ENCODE measurements at regions not wholly inside any gene's neighbourhood (a gene's known extent, or its start where the extent isn't known, plus 50 kb on each side); places are given as distances from the start of the nearest gene placed in this dataset.

DNA sequence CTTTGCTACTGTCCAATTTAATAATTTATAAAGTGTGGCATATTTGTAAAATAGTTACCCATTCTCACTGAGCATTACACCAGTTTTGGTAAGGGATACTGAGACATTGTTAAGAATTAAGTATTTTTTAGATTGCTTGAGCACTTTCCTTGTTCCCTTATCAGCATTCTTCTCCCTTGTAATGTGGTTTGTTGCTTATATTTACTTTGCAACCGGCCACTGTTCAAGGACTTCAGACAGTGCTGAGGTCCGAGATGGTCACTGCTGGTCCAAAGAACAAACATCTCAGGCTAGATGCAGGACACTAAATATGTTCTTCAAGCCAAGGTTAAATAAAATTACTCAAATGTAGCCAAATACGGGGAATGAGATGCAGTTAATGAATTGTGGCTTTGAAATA lies 161.4 kb downstream of the TM9SF2 start:
- no peak for DNase-seq (ENCODE audit: low read depth)

DNA sequence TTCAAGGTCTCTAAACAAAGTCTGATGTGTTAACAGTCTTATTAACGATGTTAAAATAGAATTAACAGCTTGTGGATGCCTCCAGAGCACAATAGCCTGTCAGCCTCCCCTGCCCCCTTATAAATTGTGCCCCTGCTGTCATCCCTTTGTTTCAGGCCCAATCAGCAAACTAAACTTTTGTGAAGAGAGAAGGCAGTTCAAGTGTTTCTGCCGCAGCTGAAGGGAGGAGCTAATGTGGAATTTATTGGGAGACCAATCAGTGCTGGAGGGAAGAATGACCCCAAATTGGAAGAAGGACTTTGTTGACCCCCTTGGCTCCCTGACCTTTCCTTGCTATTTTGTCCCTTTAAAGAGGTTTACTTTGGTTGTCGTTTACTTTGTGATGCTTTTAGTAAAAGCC lies 160.5 kb downstream of the TM9SF2 start:
- no peak for DNase-seq (ENCODE audit: low read depth)

DNA sequence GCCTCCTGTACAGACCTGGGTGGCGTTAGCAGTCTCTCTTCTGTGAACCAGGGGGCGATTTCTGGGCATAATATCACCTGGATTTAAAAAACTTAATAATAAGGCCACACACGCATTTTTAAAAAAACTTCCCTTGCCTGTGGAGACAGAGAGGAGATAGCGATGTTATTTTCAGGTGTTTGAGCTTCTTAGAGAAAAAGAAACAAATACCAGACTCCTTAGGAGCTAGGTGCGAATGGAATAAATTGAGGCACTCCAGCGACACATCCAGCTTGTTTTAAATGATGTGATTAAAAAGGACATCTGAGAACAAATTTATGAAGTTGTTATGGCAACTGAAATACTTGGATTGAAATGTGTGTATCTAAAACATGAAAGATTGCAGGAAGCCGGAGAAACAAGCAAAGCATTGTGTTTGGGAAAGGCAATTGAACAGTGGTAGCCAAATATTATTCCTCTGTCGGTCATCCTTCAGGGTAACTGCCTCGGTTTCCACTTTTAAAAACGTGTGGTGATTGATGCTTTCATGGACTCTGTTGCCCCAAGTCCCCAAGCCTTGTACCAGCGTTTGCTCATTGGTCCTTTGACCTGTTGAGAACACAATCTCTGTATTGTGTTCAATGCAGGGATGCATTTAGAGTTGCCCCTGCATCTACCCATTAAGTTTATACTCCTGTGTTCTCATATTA lies 158.7 kb downstream of the TM9SF2 start:
- no peak for DNase-seq (ENCODE audit: low read depth)

DNA sequence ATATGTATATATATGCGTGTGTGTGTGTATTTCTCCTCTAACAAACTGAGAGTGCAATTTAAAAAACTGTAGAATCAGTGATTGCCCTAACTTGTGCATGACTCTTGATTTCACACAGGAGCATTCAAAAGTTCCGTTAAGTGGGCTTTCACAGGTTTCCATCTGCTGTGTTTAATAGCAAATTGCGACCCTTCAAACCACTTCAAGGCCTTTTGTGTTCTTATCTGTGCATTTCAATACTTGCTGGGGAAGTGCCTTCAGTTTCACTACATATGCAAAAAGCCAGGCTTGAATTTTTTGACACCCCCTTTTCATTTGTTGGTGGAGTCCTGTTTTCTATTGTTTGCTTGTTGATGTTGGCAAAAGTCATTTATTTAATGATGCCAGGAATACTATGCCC lies 158.0 kb downstream of the TM9SF2 start:
- no peak for DNase-seq (ENCODE audit: low read depth)

DNA sequence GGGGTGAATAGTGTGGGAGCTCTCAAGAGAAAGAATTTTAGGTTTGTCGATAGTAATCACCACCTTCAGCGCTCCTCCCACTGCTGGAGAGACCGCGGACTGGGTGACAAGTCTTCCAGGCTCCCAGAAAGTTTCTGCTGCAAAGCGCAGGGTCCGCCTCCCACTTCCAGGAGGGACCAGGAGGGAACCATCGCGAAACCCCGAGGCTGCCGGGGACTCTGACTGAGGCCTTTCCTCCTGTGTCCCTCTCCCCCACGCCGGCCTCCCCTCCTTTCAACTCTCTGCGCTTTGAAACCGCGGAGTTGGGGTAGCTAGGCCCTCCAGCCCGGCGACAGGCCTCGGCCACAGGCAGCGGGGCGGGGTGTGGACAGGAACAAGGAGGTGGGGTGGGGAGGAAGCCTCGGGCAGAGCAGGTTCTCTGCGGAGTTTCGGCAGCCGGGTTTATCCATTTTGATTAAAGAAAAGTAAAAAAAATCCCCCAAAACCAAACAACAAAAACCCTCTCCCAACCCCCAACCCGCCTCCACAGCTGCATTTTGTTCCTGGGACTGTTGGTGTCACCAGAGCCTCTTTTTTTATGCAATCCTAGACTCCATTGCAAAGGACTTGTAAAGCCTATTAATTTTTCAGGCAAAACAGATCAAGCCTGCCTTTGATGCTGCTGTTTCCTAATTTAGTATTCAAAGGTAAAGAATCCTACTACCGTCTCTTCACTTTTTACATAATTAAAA lies 157.2 kb downstream of the TM9SF2 start:
- DNase-seq (ENCODE audit: low read depth), result peak; percentile 31

DNA sequence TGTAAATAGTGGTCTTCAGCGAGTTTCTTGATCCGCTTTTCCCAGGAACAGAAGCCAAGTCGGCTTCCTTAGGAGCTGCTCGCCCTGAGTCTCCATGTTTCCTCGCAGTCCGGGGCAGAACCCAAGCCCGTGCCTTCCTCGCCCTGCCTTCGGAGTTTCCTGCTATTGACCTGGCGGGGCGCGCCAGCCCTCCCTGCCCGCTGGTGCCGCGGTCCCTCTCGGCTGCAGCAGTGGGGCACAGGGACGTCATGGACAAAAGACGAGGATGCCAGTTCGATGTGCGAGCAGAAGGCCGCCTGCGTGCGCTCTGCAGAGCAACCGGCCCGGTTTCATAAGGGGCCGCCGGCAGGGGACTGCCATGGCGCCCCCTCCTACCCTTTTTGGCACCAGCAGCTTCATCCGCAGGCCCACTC lies 156.6 kb downstream of the TM9SF2 start:
- no peak for DNase-seq (ENCODE audit: low read depth)

DNA sequence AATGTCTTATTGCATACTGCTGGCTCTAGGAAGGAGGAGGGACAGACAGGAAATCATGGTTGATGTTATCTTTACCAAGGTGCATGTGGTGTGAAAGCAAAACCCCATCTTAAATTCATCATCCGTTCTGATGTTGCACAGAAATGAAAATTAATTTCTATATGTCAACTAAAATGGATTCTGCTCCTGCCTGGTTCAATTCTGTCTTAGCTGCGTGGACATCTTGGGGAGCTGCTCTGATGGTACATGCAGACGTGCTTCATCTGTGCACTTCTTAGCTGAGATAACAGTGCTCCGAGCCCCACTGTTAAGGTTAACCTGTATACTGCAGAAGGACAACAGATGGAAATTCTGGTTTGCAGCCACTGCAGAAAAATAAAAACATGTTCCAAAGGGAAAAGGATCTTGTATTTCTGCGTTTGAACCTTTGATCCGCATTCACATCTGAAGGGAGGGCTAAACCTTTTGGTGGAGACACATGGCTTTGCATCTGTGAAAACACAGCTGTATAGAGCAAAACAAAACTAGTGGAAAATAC lies 155.6 kb downstream of the TM9SF2 start:
- DNase-seq (ENCODE audit: low read depth), result no peak

DNA sequence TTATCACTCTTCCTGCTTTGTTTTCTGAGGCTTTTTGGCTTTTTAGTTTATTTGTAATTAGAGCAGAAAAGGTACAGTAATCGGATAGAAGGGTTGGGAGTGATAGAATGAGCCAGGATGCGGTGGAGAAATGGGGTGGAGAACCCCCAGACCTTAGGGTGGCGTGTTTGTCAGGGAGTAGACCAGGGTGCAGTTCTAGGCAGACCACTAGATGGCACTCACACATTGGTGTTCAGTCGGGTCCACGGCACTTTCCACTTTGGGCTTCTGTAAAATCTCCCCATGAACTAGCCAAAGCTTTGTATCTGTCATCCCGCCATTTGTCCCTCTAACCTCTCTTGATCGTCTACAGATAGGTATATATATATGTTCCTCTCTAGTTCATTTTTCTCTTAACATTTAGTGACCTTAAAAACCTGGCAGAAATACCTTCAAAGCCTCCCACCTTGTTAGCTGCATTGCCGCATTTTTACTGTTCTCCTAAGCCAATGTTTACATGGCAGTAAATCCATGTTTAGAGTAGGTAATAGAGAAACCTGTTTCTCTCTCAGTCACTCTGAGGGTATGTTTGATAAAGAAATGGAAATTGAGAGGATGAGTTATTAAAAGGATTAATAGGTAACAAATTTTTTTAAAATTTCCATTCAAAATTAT lies 154.9 kb downstream of the TM9SF2 start:
- DNase-seq (ENCODE audit: low read depth), result no peak

DNA sequence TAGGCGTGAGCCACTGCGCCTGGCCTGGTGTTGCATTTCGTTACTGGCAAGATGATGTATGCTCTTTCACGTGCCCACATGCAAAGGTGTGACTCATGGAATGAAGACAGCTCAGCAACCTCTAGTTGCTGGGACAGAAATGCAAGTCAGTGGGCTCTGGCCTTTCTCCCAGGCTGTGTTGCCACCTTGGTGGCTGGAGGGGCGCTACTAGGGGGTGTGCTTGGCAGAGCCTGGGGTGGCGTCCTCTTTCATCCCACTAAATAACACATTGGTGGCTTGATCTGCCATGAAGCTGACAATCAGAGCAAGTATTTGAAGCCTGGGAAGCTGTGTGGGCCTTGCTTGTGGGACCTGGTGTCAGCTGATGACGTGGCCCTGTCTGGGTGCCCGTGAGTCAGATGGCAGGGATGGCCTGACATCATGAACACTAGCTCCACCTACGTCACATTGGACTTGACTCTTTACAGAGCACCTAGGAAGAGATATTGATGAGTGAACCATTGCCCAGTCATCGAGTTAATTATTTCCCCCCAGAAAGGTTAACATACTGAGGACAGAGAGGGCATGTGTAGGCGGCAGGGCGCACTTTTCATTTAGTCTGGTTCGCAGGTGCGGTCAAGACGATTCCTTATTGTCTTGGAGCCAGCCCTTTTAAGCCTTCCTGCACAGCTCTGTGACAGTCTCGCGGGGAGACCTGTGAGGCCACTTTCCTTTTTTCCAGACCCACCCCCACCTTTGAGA lies 154.2 kb downstream of the TM9SF2 start:
- DNase-seq (ENCODE audit: low read depth), result no peak

DNA sequence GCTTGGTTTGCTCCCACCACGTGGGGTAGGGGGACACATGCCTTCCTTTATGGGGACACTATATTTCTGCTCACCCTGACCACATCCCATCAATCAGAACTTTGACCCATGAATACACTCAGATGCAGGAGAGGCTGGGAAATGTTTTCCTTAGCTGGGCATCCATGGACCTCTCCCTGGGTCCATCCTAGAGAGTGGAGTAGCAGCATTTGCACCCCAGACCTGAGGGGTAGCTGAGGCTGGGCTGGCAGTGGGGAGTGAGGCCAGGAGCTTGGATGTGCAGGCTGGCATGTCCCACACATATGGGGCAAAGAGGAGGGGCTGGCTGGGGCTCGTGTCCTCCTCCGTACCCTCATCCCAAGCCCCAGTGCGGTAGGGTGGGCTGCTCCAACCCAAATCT lies 152.8 kb downstream of the TM9SF2 start:
- no peak for DNase-seq (ENCODE audit: low read depth)

DNA sequence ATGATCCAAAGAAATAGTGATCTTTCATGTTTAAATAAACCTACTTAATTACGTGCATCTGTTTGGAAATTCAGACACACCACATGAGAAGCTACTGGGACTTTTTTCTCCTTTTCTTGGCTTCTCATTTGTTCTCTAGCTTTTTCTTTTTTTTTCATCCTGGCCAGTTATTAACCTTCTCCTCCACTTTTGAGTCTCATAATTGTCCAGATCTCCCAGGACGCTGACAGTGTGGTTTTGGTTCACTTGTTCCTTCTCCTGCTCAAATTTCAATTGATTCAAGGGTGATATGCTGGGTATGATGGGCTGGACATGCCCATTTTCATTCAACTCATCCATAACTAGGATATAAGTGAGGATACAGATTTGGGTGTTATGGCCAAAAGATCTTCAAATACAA lies 152.3 kb downstream of the TM9SF2 start:
- no peak for DNase-seq (ENCODE audit: low read depth)

DNA sequence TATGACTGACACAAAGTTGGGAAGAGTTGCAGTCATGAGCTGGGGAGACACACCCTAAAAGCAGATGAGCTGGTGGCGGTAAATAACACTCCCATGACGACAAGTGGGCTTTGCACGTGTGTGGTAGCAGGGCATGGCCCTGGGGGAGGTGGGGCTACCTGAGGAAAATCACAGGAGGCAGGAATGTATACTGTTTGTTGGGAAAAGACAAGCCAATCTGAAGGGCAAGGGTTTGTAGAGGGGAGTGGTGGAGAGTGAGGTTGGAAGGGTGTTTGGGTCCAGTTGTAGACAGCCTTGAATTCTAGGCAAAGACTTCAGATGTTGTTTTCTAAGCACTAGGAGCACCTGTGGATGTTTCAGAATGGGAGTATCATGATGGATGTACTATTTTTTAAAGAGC lies 151.6 kb downstream of the TM9SF2 start:
- no peak for DNase-seq (ENCODE audit: low read depth)

DNA sequence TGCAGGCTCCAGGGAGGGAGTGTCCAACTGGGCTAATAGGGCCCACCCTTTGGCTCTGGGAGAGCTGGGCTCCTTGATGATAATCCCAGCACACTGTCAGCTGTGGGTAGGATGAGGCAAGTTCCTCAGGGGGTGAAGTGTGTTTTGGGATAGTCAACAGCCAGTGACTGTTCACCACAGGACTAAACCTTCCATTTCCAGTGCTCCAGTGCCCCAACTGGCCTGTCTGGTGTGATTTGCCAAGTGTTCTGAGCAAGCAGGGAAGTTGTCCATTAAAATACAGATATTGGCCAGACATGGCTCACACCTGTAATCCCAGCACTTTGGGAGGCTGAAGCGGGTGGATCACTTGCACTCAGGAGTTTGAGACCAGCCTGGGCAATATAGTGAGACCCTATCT lies 150.9 kb downstream of the TM9SF2 start:
- DNase-seq (ENCODE audit: low read depth), result no peak

DNA sequence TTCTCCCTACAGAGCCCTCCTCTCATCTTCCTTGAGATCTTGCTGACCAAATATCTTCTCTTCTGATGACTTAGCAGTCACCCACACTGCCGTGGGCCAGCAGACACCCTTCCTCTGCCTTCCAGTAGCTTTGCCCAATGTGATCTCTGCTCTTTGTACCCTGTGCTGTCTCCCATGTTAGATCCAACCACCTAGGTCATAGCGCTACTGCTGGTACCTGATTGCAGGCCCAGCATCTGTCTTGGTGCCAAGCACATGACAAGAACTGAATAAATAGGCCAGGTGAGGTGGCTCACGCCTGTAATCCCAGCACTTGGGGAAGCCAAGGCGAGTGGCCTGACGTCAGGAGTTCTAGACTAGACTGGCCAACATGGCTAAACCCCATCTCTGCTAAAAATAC lies 149.7 kb downstream of the TM9SF2 start:
- DNase-seq (ENCODE audit: low read depth), result no peak

DNA sequence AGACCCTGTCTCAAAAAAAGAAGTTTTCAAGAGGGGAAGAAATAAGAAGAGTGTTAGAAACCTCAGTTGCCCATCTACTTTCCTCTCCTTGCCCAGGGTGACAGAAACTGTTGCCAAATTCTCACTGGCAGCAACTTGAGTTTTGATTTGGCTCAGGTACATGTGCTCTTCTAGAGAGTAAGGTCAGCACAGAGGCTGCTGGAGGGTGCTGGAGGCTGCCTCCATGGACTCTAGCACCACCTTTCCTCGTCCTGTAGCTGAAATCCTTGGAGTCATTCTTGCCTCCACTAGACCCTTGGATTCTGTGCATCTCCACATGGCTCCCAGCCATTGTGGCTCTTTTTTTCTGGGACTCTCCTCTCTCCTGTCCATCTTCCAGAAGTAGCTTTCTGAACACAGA lies 149.1 kb downstream of the TM9SF2 start:
- DNase-seq (ENCODE audit: low read depth), result no peak

DNA sequence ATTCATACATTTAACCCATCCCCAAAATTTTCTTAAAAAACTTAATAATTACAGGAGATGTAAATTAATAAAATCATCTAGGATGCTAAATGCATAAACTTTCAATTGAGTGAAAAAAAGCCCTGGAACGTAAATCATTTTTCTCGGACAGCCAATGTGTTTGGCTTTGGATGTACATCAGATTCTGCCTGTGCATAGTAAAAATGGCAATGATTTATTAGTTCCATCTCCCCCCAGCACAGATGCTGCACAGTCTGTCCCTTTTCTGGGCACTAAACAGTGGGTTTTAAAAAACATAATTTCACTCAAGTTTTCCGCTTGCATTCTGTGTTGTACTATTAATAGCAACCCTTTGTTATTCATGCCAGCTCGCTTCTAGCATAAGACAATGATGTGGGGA lies 147.7 kb downstream of the TM9SF2 start:
- DNase-seq (ENCODE audit: low read depth), result no peak

DNA sequence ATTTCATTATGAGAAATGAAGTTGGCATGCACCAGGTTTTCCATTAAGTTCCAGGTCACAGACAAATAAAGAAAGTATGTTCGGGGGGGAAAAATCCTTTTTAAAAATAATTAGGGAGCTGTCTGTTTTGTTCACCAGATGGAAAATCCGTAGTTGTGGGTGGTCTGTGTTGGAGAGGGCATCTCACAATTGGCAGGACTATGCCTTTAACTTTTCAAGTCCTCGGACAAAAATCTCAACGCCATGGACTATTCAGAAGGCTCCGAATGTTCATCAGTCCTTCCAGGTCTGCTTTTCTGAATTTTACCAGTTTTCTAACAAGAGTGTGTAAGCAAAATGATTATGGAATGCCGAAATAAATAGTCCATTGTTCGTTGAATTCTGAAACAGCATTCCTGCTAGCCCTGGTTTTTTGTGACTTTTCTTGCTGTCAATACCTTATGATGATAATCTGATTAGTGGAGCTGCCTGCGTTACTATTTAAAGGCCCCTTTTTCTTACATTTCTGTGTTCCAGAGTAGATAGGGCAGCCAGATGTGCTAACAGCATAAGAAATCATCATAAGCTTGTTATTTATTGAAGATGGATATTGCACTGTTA lies 146.9 kb downstream of the TM9SF2 start:
- no peak for DNase-seq (ENCODE audit: low read depth)

DNA sequence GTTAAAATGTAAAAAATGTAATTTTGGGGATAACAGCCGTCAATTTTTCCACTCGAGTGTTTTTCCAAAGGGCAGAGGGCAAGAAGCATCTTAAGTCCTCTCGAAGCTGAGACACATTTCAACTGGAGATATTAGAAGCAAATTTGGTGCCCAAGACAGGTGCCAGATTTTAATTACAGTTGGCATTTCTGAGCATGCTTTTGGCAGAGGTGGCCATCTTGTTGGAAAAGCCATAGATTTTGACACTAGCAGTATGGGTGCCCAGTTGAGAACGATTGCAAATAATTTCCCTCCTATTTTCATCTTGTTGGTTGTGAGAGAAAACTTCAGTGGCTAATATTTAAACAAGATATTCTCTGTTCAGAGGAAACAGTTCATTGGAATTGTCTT lies 146.3 kb downstream of the TM9SF2 start:
- no peak for DNase-seq (ENCODE audit: low read depth)

DNA sequence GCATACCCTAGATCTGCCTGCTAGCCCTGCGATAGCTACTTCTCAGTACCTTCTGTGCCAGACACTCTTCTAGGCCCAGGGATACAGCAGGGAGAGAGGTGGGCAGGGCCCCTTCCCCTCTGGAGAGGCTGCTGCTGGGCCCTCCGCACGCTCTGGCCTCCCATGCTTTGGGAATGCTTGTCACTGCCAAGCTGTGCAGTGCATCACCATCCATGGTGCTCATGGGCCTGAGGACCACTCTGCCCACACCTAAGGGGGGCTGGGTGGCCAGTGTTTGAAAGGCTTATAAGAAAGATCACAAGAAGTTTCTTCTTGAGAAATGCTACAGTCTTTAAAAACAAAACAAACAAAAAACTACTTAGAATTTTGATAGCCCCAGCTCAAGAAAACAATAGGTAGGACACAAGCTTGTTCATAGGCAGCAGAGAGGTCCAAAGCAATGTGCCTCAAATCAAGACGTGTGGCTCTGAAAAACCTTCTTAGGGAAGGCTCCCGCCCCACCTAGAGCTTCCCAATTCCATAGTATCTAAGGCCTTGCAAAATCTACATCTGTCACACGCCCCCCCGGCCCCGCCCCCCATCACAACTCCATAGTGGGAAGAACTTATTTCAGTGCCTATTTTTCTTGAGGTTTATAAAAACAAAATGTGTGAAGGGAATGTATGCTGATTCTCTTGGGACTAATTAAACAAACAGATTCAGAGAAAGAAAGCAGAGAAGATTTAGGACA lies 145.8 kb downstream of the TM9SF2 start:
- DNase-seq (ENCODE audit: low read depth), result no peak

DNA sequence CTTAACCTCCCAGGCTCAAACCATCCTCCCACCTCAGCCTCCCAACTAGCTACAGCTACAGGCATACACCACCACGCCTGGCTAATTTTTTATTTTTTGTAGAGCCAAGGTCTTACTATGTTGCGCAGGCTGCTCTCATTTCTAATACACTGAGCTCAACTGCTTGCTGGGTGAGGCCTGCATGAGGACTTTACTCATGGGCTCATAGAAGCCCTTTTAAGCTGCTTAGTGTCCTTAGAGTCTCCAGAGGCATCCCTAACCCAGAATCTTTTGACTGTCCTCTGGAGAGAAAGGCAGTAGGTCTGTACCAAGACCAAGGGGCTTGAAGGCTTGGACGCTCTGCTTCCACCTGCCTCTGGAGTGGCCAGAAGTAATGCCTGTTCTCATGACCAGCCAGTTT lies 141.6 kb downstream of the TM9SF2 start:
- DNase-seq (ENCODE audit: low read depth), result no peak

DNA sequence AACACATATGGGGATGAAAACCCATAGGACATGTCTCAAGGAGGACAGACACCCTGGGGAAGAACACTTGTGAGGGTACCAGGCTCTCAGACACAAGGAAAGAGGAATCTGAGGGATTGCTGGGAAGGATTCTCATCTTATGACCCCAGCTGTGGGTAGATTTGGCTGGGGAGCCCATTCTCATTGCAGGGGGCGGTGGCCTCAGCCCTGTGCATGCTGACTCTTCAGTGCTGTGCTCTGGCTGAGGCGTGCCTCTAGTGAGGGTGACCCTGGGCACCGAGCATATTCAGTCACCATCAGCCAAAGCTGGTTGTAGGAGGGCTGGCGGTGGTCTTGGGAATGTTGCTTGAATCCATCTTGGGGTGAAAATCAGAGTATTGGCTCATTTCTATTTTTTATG lies 140.7 kb downstream of the TM9SF2 start:
- no peak for DNase-seq (ENCODE audit: low read depth)

Data from HS-5 (cell line).